ENCODE measurements at regions not wholly inside any gene's neighbourhood (a gene's known extent, or its start where the extent isn't known, plus 50 kb on each side); places are given as distances from the start of the nearest gene placed in this dataset.
A peak's percentile ranks its signal among the peaks of the same experiment; 100 is the strongest.
"Not testable (repeated sequence)": the region's sequence is repeated elsewhere in the genome, so short reads cannot be mapped to it uniquely, and the experiment has no call there.

GRCh38 chr3:194061421-194062030 lies 74.4 kb upstream of the HES1 start:
- no peaks in the 10 kb centered on the region for H3K27me3 ChIP-seq (ENCODE audit: control insufficient read depth, insufficient read depth, low read length)
- DNase-seq (ENCODE audit: low read depth): no peak
- H3K36me3 ChIP-seq (ENCODE audit: control insufficient read depth, insufficient read depth, low read length): no peaks in the 10 kb centered on the region
- no peak for FAIRE-seq
- H3K4me3 ChIP-seq (ENCODE audit: low read depth, low read length): no peak overlapping the region
- no peak for TF ChIP-seq CTCF (IDR thresholded peaks at IDR 0.05; ENCODE audit: insufficient read depth, low read length, severe bottlenecking)

DNA sequence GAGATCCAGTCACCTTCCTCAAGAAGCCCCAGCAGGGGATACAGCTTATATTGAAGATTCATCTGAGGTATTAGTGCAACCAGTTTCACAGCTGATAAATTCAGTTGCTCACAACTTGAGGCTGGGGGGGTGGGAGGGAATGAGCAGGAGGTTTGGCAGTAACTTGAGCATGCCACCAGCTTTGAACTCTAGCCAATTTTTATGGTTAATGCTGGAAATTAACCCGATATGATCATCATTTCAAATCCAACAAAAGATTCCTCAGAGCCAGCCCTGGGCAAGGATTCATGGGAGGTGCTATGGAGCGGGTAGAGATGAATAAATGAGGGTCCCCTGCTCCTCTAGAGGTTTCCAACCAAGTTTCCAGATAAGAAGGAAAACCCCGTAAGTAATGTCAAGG lies 73.1 kb upstream of the HES1 start:
- no peak for TF ChIP-seq CTCF (IDR thresholded peaks at IDR 0.05; ENCODE audit: insufficient read depth, low read length, severe bottlenecking)
- H3K27me3 ChIP-seq (ENCODE audit: control insufficient read depth, insufficient read depth, low read length): no peaks in the 10 kb centered on the region
- DNase-seq (ENCODE audit: low read depth) (no peak), FAIRE-seq (no peak)
- H3K4me3 ChIP-seq (ENCODE audit: low read depth, low read length): no peak overlapping the region
- H3K36me3 ChIP-seq (ENCODE audit: control insufficient read depth, insufficient read depth, low read length): no peaks in the 10 kb centered on the region

- Histone ChIP-seq H3K4me3 (ENCODE audit: low read depth, low read length) (no peak overlapping the region), H3K27me3 (ENCODE audit: control insufficient read depth, insufficient read depth, low read length) (no peaks in the 10 kb centered on the region), H3K36me3 (ENCODE audit: control insufficient read depth, insufficient read depth, low read length) (no peaks in the 10 kb centered on the region)
- no peak for TF ChIP-seq CTCF (IDR thresholded peaks at IDR 0.05; ENCODE audit: insufficient read depth, low read length, severe bottlenecking)
- FAIRE-seq (no peak), DNase-seq (ENCODE audit: low read depth) (no peak)
These were observed 71.3 kb upstream of the HES1 start for GRCh38 chr3:194064380-194065332.

DNA sequence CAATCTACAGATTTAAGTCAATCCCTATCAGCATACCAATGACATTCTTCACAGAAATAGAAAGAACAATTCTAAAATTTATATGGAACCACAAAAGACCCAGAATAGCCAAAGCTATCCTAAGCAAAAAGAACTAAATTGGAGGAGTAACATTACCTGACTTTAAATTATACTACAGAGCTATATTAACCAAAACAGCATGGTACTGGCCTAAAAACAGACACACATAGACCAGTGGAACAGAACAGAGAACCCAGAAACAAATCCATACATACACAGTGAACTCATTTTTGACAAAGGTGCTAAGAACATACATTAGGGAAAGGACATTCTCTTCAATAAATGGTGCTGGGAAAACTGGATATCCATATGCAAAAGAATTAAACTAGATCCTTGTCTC lies 68.6 kb upstream of the HES1 start:
- not testable (repeated sequence) for H3K36me3 ChIP-seq (ENCODE audit: control insufficient read depth, insufficient read depth, low read length); DNase-seq (ENCODE audit: low read depth); H3K4me3 ChIP-seq (ENCODE audit: low read depth, low read length); H3K27me3 ChIP-seq (ENCODE audit: control insufficient read depth, insufficient read depth, low read length); FAIRE-seq

- Histone ChIP-seq H3K27me3 (ENCODE audit: control insufficient read depth, insufficient read depth, low read length) (no peaks in the 10 kb centered on the region), H3K4me3 (ENCODE audit: low read depth, low read length) (no peak overlapping the region), H3K36me3 (ENCODE audit: control insufficient read depth, insufficient read depth, low read length) (no peaks in the 10 kb centered on the region)
- no peak for TF ChIP-seq CTCF (IDR thresholded peaks at IDR 0.05; ENCODE audit: insufficient read depth, low read length, severe bottlenecking)
- peak; percentile 89 for DNase-seq (ENCODE audit: low read depth)
- no peak for FAIRE-seq
These were observed 68.0 kb upstream of the HES1 start for GRCh38 chr3:194067949-194068362.

- no peaks in the 10 kb centered on the region for H3K36me3 ChIP-seq (ENCODE audit: control insufficient read depth, insufficient read depth, low read length)
- no peaks in the 10 kb centered on the region for H3K27me3 ChIP-seq (ENCODE audit: control insufficient read depth, insufficient read depth, low read length)
- DNase-seq (ENCODE audit: low read depth) (peak; percentile 60), FAIRE-seq (no peak)
- no peak overlapping the region for H3K4me3 ChIP-seq (ENCODE audit: low read depth, low read length)
- TF ChIP-seq CTCF (IDR thresholded peaks at IDR 0.05; ENCODE audit: insufficient read depth, low read length, severe bottlenecking): no peak
These were observed 66.3 kb upstream of the HES1 start for GRCh38 chr3:194069421-194070219.

All from bronchial epithelial cell (primary cell).